Memory B cell (primary cell): ENCODE measurements at regions not wholly inside any gene's neighbourhood (a gene's known extent, or its start where the extent isn't known, plus 50 kb on each side); places are given as distances from the start of the nearest gene placed in this dataset.

Source experiments
- ATAC-seq: fragments of 150-1000 bp; cut with Tn5 transposase; 2 replicates; pipeline ENCODE4 v1.10.0; 2021; ENCODE audit warnings: low read depth, mild to moderate bottlenecking, moderate library complexity
- DNase-seq, 2 donors: peaks; one replicate each; pipeline ENCODE4 v3.0.0; 2022; ENCODE audit warnings: low spot score in 2 of 2
- H3K27ac Mint-ChIP-seq: one replicate; pipeline ENCODE4 v1.8.0; 2022; ENCODE audit warnings: mild to moderate bottlenecking, moderate library complexity, mixed read lengths
- H3K27me3 Mint-ChIP-seq: one replicate; pipeline ENCODE4 v1.8.0; 2022; ENCODE audit warnings: mixed read lengths
- H3K36me3 Mint-ChIP-seq: one replicate; pipeline ENCODE4 v1.8.0; 2022; ENCODE audit warnings: mild to moderate bottlenecking, mixed read lengths
- H3K4me1 Mint-ChIP-seq: one replicate; pipeline ENCODE4 v1.8.0; 2022; ENCODE audit warnings: mixed read lengths
- H3K4me3 Mint-ChIP-seq: one replicate; pipeline ENCODE4 v1.8.0; 2022; ENCODE audit warnings: mild to moderate bottlenecking, moderate library complexity, mixed read lengths
- H3K9me3 Mint-ChIP-seq: one replicate; pipeline ENCODE4 v1.8.0; 2022; ENCODE audit warnings: mixed read lengths

DNA sequence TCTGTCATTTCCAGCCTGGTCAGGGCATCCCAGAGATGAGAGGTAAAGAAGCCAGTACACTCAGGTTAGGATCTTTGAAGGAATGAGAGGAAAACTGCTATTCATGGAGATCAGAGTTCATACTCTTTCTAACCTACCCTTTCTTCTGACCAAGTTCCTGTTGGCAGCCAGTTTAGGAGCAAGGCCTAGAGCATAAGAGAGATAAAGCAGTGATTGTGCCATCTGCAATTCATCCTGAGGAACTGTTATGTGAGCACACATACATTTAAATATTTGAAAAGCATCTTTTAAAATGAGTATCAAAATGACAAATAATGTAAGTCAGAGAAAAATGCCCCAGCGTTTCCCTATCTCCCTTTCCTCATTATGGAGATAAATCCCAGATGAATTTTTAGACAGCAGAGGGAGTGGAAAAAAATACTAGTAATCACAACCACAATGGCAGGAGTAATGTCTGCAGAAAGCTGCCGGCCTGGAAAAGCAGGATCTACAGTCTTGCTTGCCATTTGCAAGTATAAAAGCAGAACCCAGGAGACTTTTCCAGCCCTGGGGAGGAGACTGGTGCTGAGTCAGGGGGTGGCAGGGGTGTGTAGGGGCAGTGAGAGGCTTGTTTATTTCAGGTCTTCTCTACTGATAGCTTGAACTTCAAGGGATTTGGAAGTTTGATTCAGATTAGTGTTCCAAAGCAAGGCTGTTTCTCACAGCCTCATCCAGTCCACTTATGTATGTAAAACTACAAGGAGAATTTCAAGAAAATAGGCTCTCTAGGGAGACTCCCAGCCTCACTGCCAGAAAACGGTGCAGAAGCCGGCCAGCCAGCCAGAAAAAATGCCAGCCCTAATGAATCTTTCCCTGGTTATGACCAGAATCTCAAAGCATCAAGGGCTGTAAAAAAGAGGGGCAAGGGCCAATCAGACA is 1052.4 kb downstream of the TUSC7 start:
- peaks cover 4% of the 10 kb centered on the region for H3K9me3 Mint-ChIP-seq
- no peaks in the 10 kb centered on the region for H3K27me3 Mint-ChIP-seq
- no peak for DNase-seq
- no peaks in the 10 kb centered on the region for H3K36me3 Mint-ChIP-seq
- no peak overlapping the region for H3K27ac Mint-ChIP-seq
- no peaks in the 10 kb centered on the region for H3K4me1 Mint-ChIP-seq
- no peak overlapping the region for H3K4me3 Mint-ChIP-seq
- no peak for ATAC-seq

GRCh38 chr3:117762621-117763037 is 1053.0 kb downstream of the TUSC7 start:
- no peaks in the 10 kb centered on the region for H3K27me3 Mint-ChIP-seq

DNA sequence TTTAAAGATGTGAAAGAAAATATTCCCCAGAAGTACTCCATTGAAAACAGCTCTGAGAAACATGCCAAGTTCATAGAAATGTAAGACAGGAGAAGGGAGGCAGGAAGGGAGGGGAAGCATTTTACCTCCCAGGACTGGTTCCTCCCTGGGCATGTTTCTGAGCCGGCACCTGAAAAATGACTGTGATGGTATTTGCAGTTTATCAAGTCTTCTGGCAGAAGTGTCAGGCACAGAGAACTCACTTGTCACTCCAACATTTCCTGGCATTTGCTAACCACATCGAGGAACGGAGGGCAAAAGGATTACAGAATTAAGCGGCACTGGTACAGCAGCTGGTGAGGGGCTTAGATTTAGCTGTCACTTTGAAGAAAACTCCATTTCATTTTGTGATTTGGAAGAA is 1054.0 kb downstream of the TUSC7 start:
- Mint-ChIP-seq H3K4me1 (no peaks in the 10 kb centered on the region), H3K36me3 (no peaks in the 10 kb centered on the region), H3K9me3 (peaks cover 2% of the 10 kb centered on the region), H3K27me3 (no peaks in the 10 kb centered on the region), H3K27ac (no peak overlapping the region), H3K4me3 (no peak overlapping the region)
- no peak for DNase-seq
- ATAC-seq = no peak

More at GRCh38 chr3:117762621-117763037, 1053.0 kb downstream of the TUSC7 start:
- H3K4me1 Mint-ChIP-seq = no peaks in the 10 kb centered on the region
- ATAC-seq (no peak), DNase-seq (no peak)
- no peaks in the 10 kb centered on the region for H3K36me3 Mint-ChIP-seq
- H3K9me3 Mint-ChIP-seq = peaks cover 4% of the 10 kb centered on the region
- H3K4me3 Mint-ChIP-seq = no peak overlapping the region
- H3K27ac Mint-ChIP-seq = no peak overlapping the region

GRCh38 chr3:117768581-117768980 is 1059.0 kb downstream of the TUSC7 start:
- no peaks in the 10 kb centered on the region for H3K4me1 Mint-ChIP-seq
- ATAC-seq (no peak), DNase-seq (no peak)
- H3K27me3 Mint-ChIP-seq = no peaks in the 10 kb centered on the region
- no peaks in the 10 kb centered on the region for H3K36me3 Mint-ChIP-seq
- H3K9me3 Mint-ChIP-seq = no peaks in the 10 kb centered on the region
- H3K4me3 Mint-ChIP-seq = no peak overlapping the region
- no peak overlapping the region for H3K27ac Mint-ChIP-seq

- no peak for DNase-seq
- Mint-ChIP-seq H3K27me3 (peaks cover 2% of the 10 kb centered on the region), H3K27ac (no peak overlapping the region), H3K9me3 (no peaks in the 10 kb centered on the region), H3K4me1 (no peaks in the 10 kb centered on the region), H3K4me3 (no peak overlapping the region), H3K36me3 (no peaks in the 10 kb centered on the region)
- ATAC-seq = no peak
Observed at GRCh38 chr3:117774130-117774529, 1064.6 kb downstream of the TUSC7 start.

- Mint-ChIP-seq H3K27ac (no peak overlapping the region), H3K9me3 (no peaks in the 10 kb centered on the region), H3K4me1 (no peaks in the 10 kb centered on the region), H3K36me3 (no peaks in the 10 kb centered on the region), H3K4me3 (no peak overlapping the region), H3K27me3 (no peaks in the 10 kb centered on the region)
- no peak for DNase-seq
- ATAC-seq = no peak
Observed at GRCh38 chr3:117786349-117786748, 1076.8 kb downstream of the TUSC7 start.

DNA sequence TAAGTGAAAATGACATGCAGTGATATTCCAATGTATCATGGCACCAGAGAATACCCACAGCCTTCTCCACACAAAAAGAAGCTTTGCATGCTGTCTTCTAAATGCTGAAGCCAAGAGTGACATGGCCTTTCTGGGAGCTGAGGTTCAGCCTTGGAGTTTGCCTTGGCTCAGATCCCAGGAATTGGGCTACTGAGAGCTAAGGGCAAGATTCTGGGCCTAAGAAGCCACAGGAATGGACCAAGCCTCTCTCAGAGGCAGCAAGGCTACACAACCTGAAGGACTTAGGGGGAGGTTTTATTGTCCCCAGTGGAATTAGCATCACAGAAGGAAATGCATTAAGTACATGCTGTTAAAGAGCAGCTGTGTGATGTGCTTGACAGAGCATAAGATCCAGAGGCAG is 1078.5 kb downstream of the TUSC7 start:
- ATAC-seq (no peak), DNase-seq (no peak)
- no peaks in the 10 kb centered on the region for H3K36me3 Mint-ChIP-seq
- no peak overlapping the region for H3K4me3 Mint-ChIP-seq
- H3K4me1 Mint-ChIP-seq = no peaks in the 10 kb centered on the region
- no peaks in the 10 kb centered on the region for H3K27me3 Mint-ChIP-seq
- H3K9me3 Mint-ChIP-seq = no peaks in the 10 kb centered on the region
- H3K27ac Mint-ChIP-seq = no peak overlapping the region

- Mint-ChIP-seq H3K27ac (no peak overlapping the region), H3K9me3 (no peaks in the 10 kb centered on the region), H3K4me1 (no peaks in the 10 kb centered on the region), H3K4me3 (no peak overlapping the region), H3K36me3 (no peaks in the 10 kb centered on the region), H3K27me3 (no peaks in the 10 kb centered on the region)
- DNase-seq (no peak), ATAC-seq (no peak)
Observed at GRCh38 chr3:117788506-117788905, 1078.9 kb downstream of the TUSC7 start.

- ATAC-seq = no peak
- H3K4me3 Mint-ChIP-seq = no peak overlapping the region
- DNase-seq = no peak
Observed at GRCh38 chr3:117790235-117790987, 1080.8 kb downstream of the TUSC7 start.

GRCh38 chr3:117793622-117794265 is 1084.2 kb downstream of the TUSC7 start:
- DNase-seq = no peak
- no peaks in the 10 kb centered on the region for H3K4me1 Mint-ChIP-seq

More at GRCh38 chr3:117790235-117790987, 1080.8 kb downstream of the TUSC7 start:
- peaks cover 2% of the 10 kb centered on the region for H3K27me3 Mint-ChIP-seq
- H3K4me1 Mint-ChIP-seq = no peaks in the 10 kb centered on the region
- no peak overlapping the region for H3K27ac Mint-ChIP-seq
- H3K36me3 Mint-ChIP-seq = no peaks in the 10 kb centered on the region
- H3K9me3 Mint-ChIP-seq = no peaks in the 10 kb centered on the region

DNA sequence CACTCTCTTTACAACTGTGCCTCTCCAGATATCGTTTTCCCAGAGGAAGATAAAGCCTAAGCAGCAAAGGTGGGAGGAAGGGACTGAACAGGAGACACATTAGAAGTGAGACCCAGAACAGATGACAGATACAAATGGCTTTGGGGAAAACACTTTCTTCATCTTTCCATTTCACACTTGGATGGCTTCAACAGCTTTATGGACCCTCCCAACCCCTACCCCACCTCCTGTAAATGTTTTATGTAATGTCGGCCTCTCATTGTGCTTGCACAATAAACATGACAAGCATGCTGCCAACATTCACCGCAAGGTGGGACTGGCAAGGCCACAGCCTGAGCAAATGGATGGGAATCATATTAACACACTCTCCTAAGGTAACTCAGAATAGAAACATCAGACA is 1088.6 kb downstream of the TUSC7 start:
- Mint-ChIP-seq H3K27ac (no peak overlapping the region), H3K27me3 (peaks cover 2% of the 10 kb centered on the region), H3K4me1 (no peaks in the 10 kb centered on the region), H3K9me3 (peaks cover 1% of the 10 kb centered on the region), H3K36me3 (no peaks in the 10 kb centered on the region), H3K4me3 (no peak overlapping the region)
- no peak for ATAC-seq
- DNase-seq = no peak

More at GRCh38 chr3:117793622-117794265, 1084.2 kb downstream of the TUSC7 start:
- no peaks in the 10 kb centered on the region for H3K9me3 Mint-ChIP-seq
- no peak overlapping the region for H3K27ac Mint-ChIP-seq
- no peaks in the 10 kb centered on the region for H3K36me3 Mint-ChIP-seq
- H3K4me3 Mint-ChIP-seq = no peak overlapping the region
- no peak for ATAC-seq
- peaks cover 2% of the 10 kb centered on the region for H3K27me3 Mint-ChIP-seq

GRCh38 chr3:117798687-117799386 is 1089.3 kb downstream of the TUSC7 start:
- DNase-seq (no peak), ATAC-seq (no peak)
- Mint-ChIP-seq H3K36me3 (no peaks in the 10 kb centered on the region), H3K27me3 (peaks cover 2% of the 10 kb centered on the region), H3K9me3 (peaks cover 1% of the 10 kb centered on the region), H3K4me3 (no peak overlapping the region), H3K27ac (no peak overlapping the region), H3K4me1 (no peaks in the 10 kb centered on the region)

- H3K36me3 Mint-ChIP-seq = no peaks in the 10 kb centered on the region
- no peak for ATAC-seq
- no peaks in the 10 kb centered on the region for H3K4me1 Mint-ChIP-seq
Observed at GRCh38 chr3:117799387-117799735, 1089.8 kb downstream of the TUSC7 start.

DNA sequence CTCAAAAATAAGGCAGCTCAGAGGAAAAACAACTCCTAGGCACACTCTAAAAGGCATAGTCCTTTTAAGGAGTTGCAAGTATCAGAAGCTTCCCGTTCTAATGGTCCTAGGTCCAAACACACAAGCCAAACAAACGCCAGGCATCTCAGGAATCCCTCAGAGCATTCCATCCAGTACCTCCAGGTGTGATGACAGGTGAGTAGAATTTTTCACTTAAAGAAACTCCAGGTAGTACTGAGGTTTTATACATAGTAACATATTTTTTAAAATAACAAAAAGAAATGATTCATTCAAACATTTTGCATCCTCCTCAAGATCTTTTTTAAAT is 1092.3 kb downstream of the TUSC7 start:
- H3K27ac Mint-ChIP-seq = no peak overlapping the region
- H3K27me3 Mint-ChIP-seq = no peaks in the 10 kb centered on the region
- DNase-seq (no peak), ATAC-seq (no peak)
- peaks cover 3% of the 10 kb centered on the region for H3K9me3 Mint-ChIP-seq
- H3K36me3 Mint-ChIP-seq = no peaks in the 10 kb centered on the region
- H3K4me3 Mint-ChIP-seq = no peak overlapping the region
- H3K4me1 Mint-ChIP-seq = no peaks in the 10 kb centered on the region

More at GRCh38 chr3:117799387-117799735, 1089.8 kb downstream of the TUSC7 start:
- Mint-ChIP-seq H3K4me3 (no peak overlapping the region), H3K27me3 (no peaks in the 10 kb centered on the region), H3K27ac (no peak overlapping the region), H3K9me3 (peaks cover 3% of the 10 kb centered on the region)
- DNase-seq = no peak
